Activated naive CD8-positive, alpha-beta T cell treated with anti-CD3 and anti-CD28 coated beads for 36 hours (primary cell): ENCODE measurements at regions not wholly inside any gene's neighbourhood (a gene's known extent, or its start where the extent isn't known, plus 50 kb on each side); places are given as distances from the start of the nearest gene placed in this dataset.

ENCODE experiments used
- DNase-seq: peaks from one replicate; pipeline ENCODE4 v3.0.0; 2021
- H3K27ac Mint-ChIP-seq: one replicate; pipeline ENCODE4 v1.8.0; 2022; ENCODE audit warnings: mild to moderate bottlenecking, moderate library complexity, mixed read lengths
- H3K27me3 Mint-ChIP-seq: one replicate; pipeline ENCODE4 v1.8.0; 2022; ENCODE audit warnings: mild to moderate bottlenecking, mixed read lengths
- H3K36me3 Mint-ChIP-seq: one replicate; pipeline ENCODE4 v1.8.0; 2021; ENCODE audit warnings: mild to moderate bottlenecking, mixed read lengths
- H3K4me1 Mint-ChIP-seq: one replicate; pipeline ENCODE4 v1.8.0; 2021; ENCODE audit warnings: mixed read lengths
- H3K4me3 Mint-ChIP-seq: one replicate; pipeline ENCODE4 v1.8.0; 2022; ENCODE audit warnings: mild to moderate bottlenecking, moderate library complexity, mixed read lengths
- H3K9me3 Mint-ChIP-seq: one replicate; pipeline ENCODE4 v1.8.0; 2022; ENCODE audit warnings: mixed read lengths

DNA sequence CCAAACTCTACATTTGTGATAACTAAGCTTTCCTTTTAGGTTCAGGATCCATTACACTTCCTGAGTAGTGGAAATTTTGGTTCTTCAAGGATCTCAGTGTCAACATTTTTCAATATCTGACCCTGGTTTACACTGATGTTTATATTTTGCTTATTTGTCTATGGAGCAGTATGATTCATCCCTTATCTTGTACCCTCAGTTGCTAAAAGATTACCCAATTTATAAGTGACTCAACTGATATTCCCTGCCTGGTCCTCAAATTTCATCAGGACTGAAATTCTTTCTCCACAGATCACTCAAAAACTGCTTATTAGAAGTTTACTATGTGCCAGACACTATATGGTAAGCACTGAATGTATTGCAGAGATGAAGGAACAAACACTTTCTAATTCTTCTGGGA, 139.1 kb upstream of the CHRM3 start:
- no peaks in the 10 kb centered on the region for H3K36me3 Mint-ChIP-seq
- H3K27me3 Mint-ChIP-seq: no peaks in the 10 kb centered on the region
- H3K4me1 Mint-ChIP-seq: no peaks in the 10 kb centered on the region
- DNase-seq: no peak
- H3K27ac Mint-ChIP-seq: no peak overlapping the region
- peaks cover 2% of the 10 kb centered on the region for H3K9me3 Mint-ChIP-seq
- no peak overlapping the region for H3K4me3 Mint-ChIP-seq

DNA sequence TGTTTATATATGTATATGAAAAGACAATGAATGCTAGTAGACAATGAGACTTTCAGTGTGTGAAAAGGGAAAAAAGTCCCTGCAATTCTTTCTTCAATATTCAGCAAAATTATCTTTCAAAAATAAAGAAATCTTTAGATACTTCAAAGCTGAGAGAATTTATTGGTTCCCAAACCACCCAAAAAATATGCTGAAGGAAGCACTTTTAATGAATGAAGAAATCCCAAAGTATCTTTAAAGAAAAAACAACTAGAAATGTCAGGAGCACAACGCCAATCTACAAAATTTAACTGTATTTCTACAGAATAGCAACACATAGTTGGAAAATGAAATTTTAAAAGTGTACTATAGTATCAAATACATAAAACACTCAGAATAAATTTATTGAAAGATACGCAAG, 142.3 kb upstream of the CHRM3 start:
- Mint-ChIP-seq H3K4me1 (no peaks in the 10 kb centered on the region), H3K9me3 (peaks cover 2% of the 10 kb centered on the region), H3K27me3 (no peaks in the 10 kb centered on the region), H3K4me3 (no peak overlapping the region), H3K27ac (no peak overlapping the region), H3K36me3 (no peaks in the 10 kb centered on the region)
- no peak for DNase-seq

DNA sequence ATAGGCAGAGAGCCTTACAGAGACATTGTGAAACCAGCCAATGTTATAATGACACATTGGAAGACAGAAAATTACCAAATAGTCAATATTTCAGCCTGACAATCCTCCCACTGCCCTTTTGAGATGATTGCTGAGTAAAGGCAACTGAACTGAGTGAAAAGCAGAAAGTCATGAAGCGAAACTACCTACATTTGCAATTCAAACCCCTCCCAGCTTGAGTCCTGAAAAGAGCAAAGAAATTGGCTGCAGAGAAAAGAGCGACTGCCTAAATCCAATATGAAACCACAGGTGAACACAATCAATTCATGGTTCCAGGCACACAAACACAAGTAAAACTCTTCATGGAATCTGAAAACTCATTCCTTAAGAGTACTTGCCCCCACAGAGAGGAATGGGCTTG, 143.4 kb upstream of the CHRM3 start:
- H3K27me3 Mint-ChIP-seq: no peaks in the 10 kb centered on the region
- no peaks in the 10 kb centered on the region for H3K4me1 Mint-ChIP-seq
- H3K4me3 Mint-ChIP-seq: no peak overlapping the region
- no peak overlapping the region for H3K27ac Mint-ChIP-seq
- no peaks in the 10 kb centered on the region for H3K36me3 Mint-ChIP-seq
- DNase-seq: no peak
- peaks cover 2% of the 10 kb centered on the region for H3K9me3 Mint-ChIP-seq

DNA sequence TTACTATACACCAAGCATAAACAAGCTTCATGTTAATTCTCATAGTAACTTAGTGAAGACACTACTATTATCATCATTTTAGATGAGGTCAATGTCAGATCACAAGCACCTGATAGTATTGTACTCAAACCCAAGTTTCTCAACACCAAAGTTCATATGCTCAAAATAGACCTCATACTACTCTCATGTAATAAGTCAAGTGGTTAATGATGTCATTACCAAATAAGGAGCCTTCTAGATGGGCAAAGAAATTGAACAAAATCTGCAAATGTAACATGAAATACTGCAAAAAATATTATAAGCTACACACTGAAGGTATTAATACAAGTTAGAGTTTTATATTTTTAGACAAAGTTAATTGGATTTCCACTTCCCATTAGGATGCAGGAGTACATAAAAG, 144.0 kb upstream of the CHRM3 start:
- Mint-ChIP-seq H3K4me3 (no peak overlapping the region), H3K27ac (no peak overlapping the region), H3K36me3 (no peaks in the 10 kb centered on the region), H3K4me1 (no peaks in the 10 kb centered on the region), H3K27me3 (no peaks in the 10 kb centered on the region), H3K9me3 (peaks cover 2% of the 10 kb centered on the region)
- DNase-seq: no peak

DNA sequence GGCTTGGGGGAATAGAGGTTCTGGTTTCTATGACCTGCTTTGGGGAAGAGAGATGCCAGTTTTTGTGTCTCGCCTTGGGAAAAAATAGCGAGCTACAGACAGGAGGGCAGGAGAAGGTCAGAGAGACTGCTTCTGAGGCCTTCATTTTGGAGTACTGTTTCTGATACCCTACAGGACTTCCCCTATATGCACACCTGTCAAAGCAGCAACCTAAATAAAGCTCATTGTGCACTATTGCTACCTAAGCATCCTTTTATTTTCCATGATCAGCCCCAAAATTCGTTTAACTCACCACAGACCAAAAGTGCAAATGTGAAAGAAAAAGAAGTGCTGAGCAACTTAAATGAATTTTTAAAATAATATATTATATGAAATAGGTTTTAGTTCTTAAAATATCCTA, 145.6 kb upstream of the CHRM3 start:
- DNase-seq: no peak
- Mint-ChIP-seq H3K27me3 (no peaks in the 10 kb centered on the region), H3K9me3 (peaks cover 2% of the 10 kb centered on the region), H3K27ac (no peak overlapping the region), H3K4me3 (no peak overlapping the region), H3K4me1 (no peaks in the 10 kb centered on the region), H3K36me3 (no peaks in the 10 kb centered on the region)

DNA sequence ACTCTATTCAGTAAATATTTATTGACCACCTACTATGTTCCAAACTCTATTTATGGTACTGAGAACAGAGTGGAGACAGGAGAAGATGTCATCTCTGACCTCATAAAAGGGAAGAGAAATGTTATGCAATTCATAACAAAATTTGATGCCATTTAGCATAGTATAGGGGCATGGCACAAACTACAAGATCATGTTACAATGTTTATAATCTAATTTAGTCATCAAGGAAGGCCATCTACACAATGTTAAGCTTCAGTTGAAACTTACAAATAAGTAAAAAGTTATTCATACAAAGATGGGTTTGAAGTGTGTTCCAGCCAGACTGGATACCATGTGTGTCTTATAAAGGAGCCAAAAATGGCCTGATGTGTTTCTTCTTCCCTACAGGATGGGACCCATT, 146.8 kb upstream of the CHRM3 start:
- Mint-ChIP-seq H3K9me3 (peaks cover 2% of the 10 kb centered on the region), H3K36me3 (no peaks in the 10 kb centered on the region), H3K4me3 (no peak overlapping the region), H3K27me3 (no peaks in the 10 kb centered on the region), H3K27ac (no peak overlapping the region), H3K4me1 (no peaks in the 10 kb centered on the region)
- no peak for DNase-seq

DNA sequence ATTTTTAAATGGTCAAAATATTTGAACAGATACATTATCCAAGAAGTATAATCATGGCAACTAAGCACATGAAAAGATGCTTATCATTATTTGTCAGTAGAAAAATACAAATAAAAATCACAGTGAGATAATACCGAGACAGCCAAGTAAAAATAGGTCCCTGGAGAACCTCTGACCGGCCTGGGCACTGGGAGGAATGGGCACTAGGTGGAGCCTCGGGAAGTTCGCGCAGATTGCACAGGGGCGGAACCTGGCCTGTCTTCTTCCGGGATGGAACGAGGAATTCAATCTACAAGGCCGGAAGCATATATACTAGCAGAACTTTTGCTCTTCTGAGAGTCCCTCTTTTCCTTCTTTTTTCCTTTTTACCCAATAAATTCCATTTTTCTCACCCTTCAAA, 148.5 kb upstream of the CHRM3 start:
- Mint-ChIP-seq H3K27ac (no peak overlapping the region), H3K9me3 (peaks cover under 1% of the 10 kb centered on the region), H3K36me3 (no peaks in the 10 kb centered on the region), H3K27me3 (no peaks in the 10 kb centered on the region), H3K4me1 (no peaks in the 10 kb centered on the region), H3K4me3 (no peak overlapping the region)
- no peak for DNase-seq

DNA sequence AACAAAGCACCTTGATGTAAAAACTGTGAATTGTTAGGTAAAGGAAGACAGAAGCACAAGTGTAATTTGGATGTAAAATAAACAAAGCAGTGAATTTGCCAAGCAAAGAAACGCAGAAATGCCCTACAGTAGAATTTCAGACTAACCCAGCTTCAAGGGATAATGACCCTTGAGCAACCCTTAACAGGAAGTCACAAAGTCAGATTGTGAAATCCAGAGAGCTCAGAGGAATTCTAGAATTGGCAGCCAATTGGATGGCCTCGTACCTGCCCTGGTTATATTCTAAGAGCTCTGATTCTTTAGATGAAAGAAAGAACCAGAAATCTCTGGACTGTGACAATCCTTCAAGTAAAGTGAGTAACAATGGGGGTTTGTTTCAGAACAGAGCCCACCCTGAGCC, 152.7 kb upstream of the CHRM3 start:
- Mint-ChIP-seq H3K27ac (no peak overlapping the region), H3K4me3 (no peak overlapping the region), H3K9me3 (no peaks in the 10 kb centered on the region), H3K27me3 (no peaks in the 10 kb centered on the region), H3K36me3 (no peaks in the 10 kb centered on the region), H3K4me1 (no peaks in the 10 kb centered on the region)
- no peak for DNase-seq

DNA sequence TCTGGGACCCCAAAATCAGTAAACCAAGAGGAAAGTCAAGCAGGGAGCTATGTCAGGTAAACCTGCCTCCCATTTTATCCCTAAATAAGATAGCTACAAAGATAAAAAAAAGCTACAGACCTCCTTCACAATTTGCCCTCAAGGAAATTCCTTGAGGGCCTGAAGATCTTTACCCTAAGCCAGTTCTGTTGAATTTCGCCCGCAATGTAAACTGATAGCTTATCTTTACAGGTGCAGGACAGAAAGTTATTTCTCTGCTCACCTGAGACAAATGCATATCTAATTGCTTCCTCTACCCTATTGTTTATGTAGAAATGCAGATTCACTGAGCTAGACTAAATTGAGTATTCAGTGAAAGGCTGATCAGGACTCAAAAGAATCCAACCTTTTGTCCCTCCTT, 153.4 kb upstream of the CHRM3 start:
- no peaks in the 10 kb centered on the region for H3K27me3 Mint-ChIP-seq
- H3K9me3 Mint-ChIP-seq: no peaks in the 10 kb centered on the region
- H3K4me1 Mint-ChIP-seq: no peaks in the 10 kb centered on the region
- no peak for DNase-seq
- H3K27ac Mint-ChIP-seq: no peak overlapping the region
- no peaks in the 10 kb centered on the region for H3K36me3 Mint-ChIP-seq
- no peak overlapping the region for H3K4me3 Mint-ChIP-seq

DNA sequence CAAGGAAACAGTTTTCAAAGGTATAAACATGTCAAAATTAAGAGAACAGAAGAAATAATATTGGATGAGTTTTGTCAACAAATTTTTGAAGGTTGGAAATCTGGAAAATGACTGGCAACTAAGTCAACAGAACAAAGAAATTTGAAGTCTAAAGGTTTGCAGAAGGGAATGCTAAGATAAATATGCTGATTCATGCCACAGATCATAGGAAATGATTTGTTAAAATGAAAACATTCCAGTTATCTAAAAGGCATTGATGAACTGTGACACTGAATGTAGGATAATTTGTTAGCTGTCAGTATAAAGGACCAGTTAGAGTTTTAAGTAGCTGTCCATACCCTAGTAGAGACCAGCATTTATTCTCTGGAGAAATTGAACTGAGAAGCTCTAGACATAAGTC, 157.9 kb upstream of the CHRM3 start:
- no peak for DNase-seq
- no peak overlapping the region for H3K27ac Mint-ChIP-seq
- peaks cover 2% of the 10 kb centered on the region for H3K36me3 Mint-ChIP-seq
- H3K9me3 Mint-ChIP-seq: peaks cover 15% of the 10 kb centered on the region
- H3K4me1 Mint-ChIP-seq: no peaks in the 10 kb centered on the region
- H3K27me3 Mint-ChIP-seq: no peaks in the 10 kb centered on the region
- H3K4me3 Mint-ChIP-seq: no peak overlapping the region

DNA sequence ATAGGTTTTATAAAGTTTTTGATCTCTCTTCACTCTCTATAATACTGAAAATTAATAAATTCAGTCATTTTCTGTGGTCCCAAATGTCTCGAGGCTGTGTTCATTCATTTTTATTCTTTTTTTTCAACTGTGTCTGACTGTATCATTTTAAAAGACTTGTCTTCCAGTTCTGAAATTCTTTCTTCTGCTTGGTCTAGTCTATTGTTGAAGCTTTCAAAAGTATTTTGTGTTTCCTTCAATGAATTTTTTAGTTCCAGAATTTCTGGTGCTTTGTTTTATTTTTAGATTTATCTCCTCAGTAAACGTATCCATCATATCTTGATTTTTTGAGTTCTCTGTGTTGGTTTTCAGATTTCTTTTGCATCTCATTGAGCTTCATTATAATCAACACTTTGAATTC, 161.0 kb upstream of the CHRM3 start:
- Mint-ChIP-seq H3K4me3 (no peak overlapping the region), H3K27me3 (no peaks in the 10 kb centered on the region), H3K27ac (no peak overlapping the region), H3K4me1 (no peaks in the 10 kb centered on the region), H3K9me3 (peaks cover 27% of the 10 kb centered on the region), H3K36me3 (peaks cover 2% of the 10 kb centered on the region)
- DNase-seq: no peak

DNA sequence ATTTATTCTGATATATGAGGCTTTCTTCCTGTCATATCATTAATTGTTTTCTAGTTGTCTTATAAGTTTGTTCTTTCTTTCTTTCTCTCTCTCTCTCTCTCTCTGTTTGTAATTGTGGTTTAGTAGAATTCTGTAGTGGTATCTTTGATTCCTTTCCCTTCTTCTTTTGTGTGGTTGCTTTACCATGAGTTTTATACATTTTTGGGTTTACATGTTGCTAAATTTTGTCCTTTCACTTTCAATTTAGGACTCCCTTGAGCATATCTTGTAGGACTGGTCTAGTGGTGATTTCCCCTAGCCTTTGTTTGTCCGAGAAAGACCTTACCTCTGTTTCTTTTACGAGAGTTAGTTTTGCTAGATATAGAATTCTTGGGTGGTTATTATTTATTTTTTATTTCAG, 162.3 kb upstream of the CHRM3 start:
- no peak for DNase-seq
- no peaks in the 10 kb centered on the region for H3K27me3 Mint-ChIP-seq
- no peak overlapping the region for H3K27ac Mint-ChIP-seq
- H3K9me3 Mint-ChIP-seq: peaks cover 27% of the 10 kb centered on the region
- H3K36me3 Mint-ChIP-seq: peaks cover 2% of the 10 kb centered on the region
- no peak overlapping the region for H3K4me3 Mint-ChIP-seq
- no peaks in the 10 kb centered on the region for H3K4me1 Mint-ChIP-seq

DNA sequence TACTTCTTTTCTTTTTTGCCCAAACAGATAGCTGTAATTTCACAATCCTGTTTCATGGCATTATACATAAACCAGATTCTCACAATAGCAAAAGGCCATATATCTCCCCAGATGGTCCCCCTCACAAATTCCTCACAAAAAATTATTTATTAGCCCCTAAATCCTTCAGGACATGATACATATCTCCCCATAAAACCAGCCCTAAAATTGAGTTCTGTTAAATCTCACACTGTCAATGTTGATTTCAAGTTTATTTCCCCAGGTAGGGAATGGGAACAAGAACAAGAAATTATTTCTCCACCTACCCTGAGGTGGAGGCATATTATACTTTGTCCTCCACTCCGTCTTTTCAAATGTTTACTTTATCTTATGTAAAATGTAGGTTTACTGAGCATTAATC, 163.4 kb upstream of the CHRM3 start:
- no peaks in the 10 kb centered on the region for H3K27me3 Mint-ChIP-seq
- no peak overlapping the region for H3K27ac Mint-ChIP-seq
- no peaks in the 10 kb centered on the region for H3K4me1 Mint-ChIP-seq
- DNase-seq: no peak
- H3K4me3 Mint-ChIP-seq: no peak overlapping the region
- H3K36me3 Mint-ChIP-seq: peaks cover 2% of the 10 kb centered on the region
- peaks cover 30% of the 10 kb centered on the region for H3K9me3 Mint-ChIP-seq

DNA sequence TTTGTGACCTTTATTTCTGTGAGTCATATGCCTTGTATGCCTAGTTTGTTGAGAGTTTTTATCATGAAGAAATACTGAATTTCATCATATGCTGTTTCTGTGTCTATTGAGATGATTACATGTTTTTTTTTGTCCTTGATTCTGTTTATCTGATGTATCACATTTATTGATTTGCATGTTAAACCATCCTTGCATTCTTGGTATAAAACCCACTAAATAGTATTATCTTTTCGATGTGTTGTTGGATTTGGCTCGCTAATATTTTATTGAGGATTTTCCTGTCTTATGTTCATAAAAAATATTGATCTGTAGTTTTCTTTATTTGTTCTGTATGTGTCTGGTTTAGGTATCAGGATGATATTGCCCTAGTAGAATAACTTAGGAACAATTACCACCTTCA, 164.7 kb upstream of the CHRM3 start:
- Mint-ChIP-seq H3K36me3 (no peaks in the 10 kb centered on the region), H3K9me3 (peaks cover 30% of the 10 kb centered on the region)

DNA sequence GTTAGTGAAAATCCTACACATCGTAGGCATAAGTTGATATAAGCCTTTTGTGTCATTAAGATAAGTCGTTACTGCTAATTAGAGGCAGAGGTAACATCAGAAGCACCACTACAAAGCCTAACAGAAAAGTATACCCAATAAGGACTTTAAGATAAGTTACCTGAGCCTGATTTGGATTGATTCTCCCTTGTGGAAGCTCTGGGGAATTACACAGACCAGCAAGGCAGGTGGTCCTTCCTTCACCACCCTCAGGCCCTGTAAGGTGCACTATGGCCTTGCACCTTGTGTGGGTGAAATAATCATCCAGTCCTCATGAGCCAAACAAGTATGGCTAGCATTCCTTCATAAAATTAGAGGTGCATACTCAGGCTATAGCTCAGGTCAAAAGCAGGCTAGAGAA, 166.7 kb upstream of the CHRM3 start:
- Mint-ChIP-seq H3K4me3 (no peak overlapping the region), H3K4me1 (no peaks in the 10 kb centered on the region), H3K27ac (no peak overlapping the region), H3K36me3 (no peaks in the 10 kb centered on the region), H3K9me3 (peaks cover 20% of the 10 kb centered on the region), H3K27me3 (no peaks in the 10 kb centered on the region)
- DNase-seq: no peak

More for the DNA sequence above, 164.7 kb upstream of the CHRM3 start:
- H3K4me1 Mint-ChIP-seq: no peaks in the 10 kb centered on the region
- H3K27me3 Mint-ChIP-seq: no peaks in the 10 kb centered on the region
- no peak overlapping the region for H3K4me3 Mint-ChIP-seq
- H3K27ac Mint-ChIP-seq: no peak overlapping the region
- DNase-seq: no peak

DNA sequence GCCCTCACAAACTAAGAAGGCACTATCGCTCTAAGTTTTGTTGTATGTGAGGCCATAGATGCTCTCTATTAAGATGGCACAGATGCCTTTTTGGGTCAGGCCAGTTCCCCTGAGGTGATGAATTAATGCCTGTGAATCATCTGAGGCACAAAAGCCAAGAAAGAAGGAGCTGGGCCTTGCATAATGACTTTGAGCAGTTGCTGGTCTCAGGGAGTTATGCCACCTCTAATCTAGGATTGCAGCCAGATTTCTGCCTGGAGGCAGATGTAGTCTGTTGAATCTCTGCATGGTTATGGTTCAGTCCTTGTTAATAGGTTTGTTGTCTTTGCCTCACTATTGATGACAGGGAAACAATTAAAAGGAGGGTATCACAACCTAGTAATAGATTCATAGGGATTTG, 168.1 kb upstream of the CHRM3 start:
- Mint-ChIP-seq H3K36me3 (no peaks in the 10 kb centered on the region), H3K27me3 (no peaks in the 10 kb centered on the region), H3K27ac (no peak overlapping the region), H3K4me3 (no peak overlapping the region), H3K9me3 (peaks cover 15% of the 10 kb centered on the region), H3K4me1 (no peaks in the 10 kb centered on the region)
- no peak for DNase-seq

DNA sequence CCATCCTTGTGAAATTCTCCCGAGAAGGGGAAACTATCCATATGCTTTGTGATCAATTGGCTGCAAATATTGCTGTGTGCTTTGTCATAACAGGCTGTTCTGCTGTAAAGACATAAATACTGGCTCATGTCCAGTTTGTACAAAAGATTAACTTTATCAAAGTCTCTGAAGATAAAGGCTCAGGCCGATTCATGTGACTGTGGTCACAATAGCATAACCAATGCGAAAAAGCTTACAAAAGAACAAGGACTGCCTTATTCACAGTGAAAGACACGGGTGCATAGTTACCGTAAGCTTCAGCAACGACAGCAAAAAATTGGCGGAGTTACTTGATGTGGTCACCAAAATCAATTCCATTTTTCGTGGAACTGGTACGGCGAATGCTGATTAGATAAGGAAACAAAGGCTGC, 173.6 kb upstream of the CHRM3 start:
- no peaks in the 10 kb centered on the region for H3K27me3 Mint-ChIP-seq
- H3K9me3 Mint-ChIP-seq: no peaks in the 10 kb centered on the region
- no peak for DNase-seq
- H3K36me3 Mint-ChIP-seq: no peaks in the 10 kb centered on the region
- no peaks in the 10 kb centered on the region for H3K4me1 Mint-ChIP-seq
- no peak overlapping the region for H3K4me3 Mint-ChIP-seq
- H3K27ac Mint-ChIP-seq: no peak overlapping the region
